NCI-H2227 (cell line): ENCODE measurements at regions not wholly inside any gene's neighbourhood (a gene's known extent, or its start where the extent isn't known, plus 50 kb on each side); places are given as distances from the start of the nearest gene placed in this dataset.
A peak's percentile ranks its signal among the peaks of the same experiment; 100 is the strongest.

Experiments
- DNase-seq: peaks from one replicate; lab custom pipeline; 2025; ENCODE audit not compliant: unreplicated experiment; lab: John Stamatoyannopoulos, UW

DNA sequence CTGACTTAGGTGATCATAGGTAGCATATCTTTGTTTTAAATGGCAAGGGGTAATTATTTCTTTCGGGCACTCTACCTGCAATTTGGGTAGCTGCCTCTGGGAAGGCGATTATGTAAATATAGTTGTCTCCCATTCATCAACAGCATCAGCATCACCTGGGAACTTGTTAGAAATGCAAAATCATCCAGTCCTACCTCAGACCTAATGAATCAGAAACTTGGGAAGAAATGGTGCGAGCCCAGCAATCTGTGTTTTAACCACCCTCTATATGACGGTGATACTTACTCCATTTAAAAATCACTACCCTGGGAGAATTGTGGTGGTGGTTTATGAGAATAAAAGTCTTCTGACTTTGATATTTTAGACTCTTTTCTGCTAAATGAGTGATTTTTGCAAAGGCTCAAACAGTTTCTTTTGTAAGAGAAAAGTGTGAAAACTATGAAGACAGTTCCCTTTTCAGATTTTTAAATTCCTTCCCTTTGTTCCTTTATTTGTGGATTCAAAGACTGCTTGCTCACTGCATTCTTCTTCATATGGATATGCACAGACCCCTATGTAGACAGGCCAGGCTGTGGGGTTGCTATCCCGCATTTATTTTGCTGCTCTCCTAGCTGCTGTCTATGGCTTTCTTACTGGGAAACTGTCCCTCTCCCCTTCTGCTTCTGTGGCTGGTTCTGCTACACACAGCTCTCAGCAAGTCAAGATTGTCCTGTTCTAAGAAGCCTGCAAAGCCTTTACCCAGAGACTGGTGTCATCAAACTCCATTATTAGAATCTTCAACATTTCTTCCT is 365.3 kb downstream of the RNF144B start:
- DNase-seq = no peak

DNA sequence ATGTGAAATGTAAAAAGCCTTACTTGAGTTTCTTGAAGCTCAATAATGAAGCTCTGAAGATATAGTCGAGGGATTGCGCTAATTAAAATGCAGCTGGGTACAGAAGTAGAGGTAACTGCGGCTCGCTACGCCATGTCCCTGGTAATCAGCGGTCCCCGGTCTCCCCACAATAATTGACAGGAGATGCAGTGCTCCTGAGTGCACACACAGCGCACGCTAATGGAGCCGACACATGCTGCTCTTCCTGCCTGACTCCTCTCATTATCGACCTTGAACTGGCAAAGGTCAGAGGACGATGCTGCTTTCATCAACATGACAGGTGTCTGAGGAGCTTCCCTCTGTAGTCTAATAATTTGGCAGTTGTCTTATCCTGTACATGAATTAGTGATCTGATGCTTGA is 365.9 kb downstream of the RNF144B start:
- DNase-seq = peak; percentile 4

DNA sequence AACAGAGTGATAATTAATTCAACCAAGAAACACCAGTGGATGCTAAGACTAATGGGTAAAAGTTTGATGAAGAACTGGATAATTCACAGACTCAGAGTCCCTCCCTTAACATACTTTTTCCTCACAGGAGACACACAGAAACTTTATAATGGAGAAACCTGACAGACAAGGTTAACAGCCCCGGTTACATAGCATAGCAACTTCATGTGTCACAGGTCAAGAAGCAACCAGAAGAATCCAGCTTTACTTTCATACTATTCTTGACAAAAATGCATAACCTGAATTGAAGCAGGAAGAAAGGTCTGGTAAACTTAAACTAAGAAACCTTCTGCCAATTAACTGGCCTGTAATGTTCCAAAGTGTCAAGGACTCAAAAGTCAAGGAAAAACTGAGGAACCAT is 375.9 kb downstream of the RNF144B start:
- no peak for DNase-seq

DNA sequence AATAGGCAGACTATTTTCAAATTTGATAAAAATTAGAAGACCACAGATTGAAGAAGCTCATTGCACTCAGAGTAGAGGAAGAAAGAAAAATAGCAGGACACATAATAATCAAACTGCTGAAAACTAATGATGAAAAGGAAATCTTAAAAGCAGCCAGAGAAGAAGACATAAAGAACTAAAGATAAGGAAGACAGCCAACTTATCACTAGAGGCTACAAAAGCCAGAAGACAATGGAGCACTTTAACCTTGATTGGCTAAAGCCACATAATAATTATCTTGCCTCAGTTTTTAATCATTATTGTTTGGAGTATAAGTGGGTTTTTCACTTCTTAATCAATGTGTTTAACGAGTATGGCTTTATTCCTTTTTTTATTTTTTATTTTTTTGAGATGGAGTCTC is 397.6 kb downstream of the RNF144B start:
- no peak for DNase-seq

DNA sequence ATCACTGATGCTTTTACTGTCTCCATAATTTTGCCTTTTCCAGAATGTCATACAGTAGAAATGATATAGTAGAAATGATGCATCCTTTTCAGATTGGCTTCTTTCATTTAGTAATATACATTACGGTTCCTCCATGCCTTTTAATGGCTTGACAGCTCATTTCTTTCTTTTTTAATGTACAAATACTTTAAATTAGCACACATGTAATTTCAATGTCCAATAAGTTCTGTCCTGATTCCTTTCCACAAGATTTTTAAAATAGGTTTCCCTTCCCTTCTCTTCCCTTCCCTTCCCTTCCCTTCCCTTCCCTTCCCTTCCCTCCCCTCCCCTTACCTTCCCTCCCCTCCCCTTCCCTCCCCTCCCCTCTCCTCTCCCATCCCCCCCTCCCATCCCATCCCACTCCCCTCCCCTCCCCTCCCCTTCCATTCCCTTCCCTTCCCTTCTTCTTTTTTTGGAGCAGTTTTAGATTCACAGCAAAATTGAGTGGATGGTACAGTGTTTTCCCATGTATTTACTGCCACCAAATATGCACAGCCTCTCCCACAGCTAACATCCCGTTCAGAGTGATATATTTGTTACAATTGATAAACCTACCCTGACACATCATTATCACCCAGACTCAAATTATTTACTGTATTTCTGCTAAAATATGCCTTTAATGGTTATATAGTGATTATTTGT is 398.8 kb downstream of the RNF144B start:
- no peak for DNase-seq

DNA sequence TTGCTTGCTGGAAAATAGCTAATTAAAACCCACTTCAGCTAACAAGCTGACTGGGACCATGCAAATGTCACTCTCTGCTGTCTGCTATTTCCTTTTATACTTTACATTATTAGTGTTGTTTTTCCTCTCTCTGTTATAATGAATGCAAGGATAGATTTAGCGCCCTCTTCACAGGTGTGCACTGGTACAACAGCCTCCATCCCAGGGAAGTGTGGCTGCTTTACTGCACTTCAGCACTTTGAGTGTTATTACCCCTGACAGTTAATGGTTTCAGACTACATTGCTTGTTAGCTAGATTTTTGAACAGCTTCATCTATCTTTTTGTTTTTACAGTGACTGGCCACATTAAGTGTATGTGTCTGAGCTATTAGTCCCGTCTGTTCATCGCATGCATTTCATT is 405.7 kb downstream of the RNF144B start:
- DNase-seq = no peak

DNA sequence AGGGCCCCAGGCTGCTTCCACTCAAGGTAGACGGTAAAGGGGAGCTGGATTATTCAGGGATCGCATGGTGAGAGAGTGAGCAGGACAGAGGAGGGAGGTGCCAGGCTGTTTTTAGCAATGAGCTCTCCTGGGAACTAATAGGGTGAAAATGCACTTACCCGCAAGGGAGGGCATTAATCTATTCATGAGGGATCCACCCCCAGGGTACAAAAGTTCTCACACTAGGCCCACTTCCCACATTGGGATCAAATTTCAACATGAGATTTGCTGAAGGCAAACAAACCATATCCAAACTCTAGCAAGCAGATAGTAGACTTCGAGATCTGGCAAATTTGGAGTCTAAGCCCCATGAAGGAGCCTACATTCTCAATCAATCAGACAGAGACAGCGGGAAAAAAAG is 408.6 kb downstream of the RNF144B start:
- DNase-seq = no peak

DNA sequence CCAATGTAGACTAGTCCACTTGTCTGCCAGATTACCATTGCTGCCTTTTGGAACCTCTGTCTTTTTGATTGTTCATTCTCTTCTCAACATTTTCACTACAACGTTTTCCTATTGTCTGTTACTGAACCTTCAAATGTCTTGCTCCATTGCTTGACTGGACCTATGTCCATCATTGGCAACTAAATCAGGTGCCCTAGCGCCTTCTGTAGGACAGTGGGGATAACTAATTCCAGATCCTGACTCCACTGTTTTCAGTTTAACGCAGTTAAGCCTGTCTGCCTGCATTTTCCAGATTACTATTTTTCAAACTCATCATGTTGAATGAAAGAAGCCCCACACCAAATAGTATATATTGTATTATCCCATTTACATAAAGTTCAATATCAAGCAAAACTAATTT is 433.6 kb downstream of the RNF144B start:
- DNase-seq = no peak

DNA sequence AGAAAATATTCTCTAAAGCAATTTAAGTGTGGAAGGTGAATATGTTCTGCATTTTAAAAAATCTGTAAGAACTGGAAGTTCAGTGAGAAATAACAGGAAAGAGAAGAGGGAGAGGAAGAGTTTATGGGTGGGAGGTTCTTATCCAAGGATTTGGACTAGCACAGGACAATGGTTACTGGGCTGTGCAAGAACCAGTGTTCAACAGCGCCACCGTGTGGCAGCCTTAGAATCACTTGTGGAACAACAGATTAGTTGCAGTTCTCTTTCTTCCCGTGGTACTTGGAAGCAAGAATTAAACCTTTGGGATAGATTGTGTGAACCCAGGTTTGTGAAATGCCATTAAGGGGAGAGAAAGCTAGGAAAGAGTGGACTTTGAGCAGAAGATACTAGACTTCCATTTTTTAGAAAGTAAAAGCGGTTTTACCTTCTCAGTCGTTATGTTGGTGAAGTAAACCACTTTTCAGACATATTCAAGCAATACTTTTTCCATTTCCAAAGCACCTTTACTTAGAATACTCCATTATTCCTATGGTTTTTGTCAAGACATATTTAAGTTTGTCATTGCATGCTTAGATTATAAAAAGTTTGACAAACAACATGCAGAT is 436.7 kb downstream of the RNF144B start:
- DNase-seq = peak; percentile 33

DNA sequence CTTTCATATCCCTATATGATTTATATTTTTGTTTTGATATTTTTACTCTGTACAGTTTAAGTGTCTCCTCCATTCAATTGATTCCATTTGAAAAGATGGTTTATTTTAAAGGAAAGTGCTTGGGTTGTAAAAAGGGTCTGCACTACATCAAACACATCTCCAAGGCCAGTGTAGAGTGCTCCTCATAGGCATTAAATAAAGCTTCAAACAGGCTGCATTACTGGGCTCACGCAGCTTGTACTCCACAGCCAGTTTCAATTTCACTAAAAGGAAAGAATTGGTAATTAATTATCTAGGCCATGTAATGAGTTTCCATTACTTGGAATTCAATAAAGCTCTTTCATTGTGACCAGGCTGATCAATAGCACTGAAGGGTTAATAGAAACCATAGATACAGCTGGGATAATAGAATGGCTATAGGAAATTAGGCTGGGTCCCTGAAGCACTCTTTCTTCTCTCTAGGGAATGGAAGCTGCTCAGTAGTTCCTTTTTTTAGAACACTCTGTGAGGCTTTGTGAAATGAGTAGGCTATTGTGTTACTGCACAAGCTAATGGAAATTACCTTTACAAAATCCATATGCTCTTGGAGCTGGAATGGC is 442.2 kb downstream of the RNF144B start:
- DNase-seq = no peak

DNA sequence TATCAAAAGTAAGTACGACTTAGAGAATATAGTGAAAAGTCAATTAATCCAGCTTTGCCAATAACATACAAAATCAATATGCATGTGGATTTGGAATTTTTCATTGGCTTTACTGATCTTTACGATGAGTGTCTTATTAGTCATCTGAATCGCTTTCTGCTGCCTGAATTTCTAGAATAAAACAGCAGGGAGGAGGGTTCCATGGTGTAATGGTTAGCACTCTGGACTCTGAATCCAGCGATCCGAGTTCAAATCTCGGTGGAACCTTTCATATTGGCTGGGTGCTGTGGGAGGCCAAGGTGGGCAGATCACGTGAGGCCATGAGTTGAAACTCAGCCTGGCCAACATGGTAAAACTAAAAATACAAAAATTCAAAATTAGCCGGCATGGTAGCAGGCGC is 448.8 kb downstream of the RNF144B start:
- no peak for DNase-seq

DNA sequence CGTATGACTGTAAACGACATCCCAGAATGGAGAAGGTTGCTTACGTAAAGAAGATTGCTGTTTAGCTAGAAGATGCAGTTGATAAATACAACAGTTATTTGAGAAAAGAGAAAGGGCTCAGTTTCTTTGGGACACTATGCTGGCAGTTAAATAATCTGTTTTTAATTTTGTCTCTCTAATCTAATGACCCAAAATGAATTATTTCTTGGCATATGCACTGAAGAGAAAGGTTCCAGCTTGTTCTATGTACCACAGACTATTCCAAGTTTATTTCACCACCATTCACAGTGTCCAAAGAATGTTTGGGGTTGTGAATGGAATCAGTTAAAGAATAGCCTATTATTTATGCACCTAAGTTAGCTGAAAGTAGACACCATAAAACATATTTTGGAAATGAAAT is 449.9 kb downstream of the RNF144B start:
- no peak for DNase-seq

DNA sequence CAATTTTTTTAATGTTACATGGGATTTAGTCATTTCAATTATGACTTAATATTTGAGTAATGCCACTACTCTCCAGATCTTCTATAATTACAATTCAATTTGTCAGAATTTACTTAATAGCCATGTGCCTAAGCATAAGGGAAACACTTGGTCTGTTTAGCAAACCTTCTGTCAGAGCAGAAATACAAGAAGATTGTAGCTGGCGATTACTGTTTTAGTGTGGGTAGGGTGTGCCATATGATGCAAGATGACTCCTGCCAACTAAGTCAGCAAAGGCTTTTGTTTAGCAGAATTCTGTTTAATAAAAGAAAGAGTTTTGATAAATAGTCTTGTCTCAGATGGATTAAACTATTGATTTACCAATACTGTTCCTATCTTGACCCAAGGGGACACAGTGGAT is 455.4 kb downstream of the RNF144B start:
- no peak for DNase-seq

DNA sequence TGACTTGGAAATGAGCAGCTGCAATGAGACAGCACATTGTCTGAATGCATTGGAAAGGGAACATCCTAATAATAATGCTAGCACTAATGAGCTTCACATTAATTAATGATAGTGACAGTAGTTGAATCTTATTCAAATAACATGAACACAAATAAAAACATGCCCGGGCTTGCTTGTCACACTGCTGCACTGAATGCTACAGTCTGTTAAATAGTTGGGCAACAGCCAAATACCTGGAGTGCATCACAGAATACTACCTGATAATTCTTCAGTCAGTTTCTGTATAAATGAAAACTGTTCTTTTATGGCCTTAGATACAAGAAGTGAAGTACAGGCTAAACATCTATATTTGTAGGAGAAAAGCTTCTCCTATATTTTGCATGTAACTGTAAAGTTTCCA is 458.7 kb downstream of the RNF144B start:
- no peak for DNase-seq

DNA sequence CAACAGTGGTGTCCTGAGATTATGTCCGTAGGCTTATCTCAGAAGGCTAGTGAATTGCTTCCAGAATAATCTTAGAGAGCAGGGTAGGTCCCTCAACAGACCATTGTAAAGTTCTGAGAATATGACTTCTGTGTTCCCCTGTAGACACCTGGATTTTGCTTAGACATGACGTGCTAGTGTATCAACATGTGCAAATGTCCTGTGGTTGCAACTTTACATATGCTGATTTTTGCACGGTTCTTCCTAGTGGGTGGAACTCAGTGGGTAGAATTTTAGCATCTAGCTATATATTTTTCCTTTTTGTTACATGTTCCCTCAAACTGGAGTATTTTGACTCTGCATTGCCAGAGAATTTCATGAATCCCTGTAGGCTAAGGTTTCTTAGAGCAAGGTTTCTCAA is 459.2 kb downstream of the RNF144B start:
- no peak for DNase-seq

DNA sequence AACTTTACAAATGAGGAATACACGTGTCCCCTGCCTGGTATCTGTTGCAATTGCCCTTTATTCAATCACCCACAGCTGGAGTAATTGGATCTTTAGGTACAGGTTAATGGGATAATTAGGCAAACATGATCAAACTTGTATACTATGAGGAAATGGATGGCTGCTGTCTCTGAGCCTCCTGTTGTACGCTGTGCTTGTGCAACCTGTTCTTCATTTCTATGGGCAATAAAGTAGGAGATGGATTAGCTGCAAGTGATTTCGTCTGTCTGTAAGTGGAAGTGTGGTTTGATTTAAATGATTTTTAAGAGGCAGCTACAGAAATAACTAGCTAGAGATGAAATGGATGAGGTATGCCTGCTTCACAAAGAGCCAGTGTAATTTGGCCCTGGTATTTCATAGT is 474.1 kb downstream of the RNF144B start:
- DNase-seq = no peak

DNA sequence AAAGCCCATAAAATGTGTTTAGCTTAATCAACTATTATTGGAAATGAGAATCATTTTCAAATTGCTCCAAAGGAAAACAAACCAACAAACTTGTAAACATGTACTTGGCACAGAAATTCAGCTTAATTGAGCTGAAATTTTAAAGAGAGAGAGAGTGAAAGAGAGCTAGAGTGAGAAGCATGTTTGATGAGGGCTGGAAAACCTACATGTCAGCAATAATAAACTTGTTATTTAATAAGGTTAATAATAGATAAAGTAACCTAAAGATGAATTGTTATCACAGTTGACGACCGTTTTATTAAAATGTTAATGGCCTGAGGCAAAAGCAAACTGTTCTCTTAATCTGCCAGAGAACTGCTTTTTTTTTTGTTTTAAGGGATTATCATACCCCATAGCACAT is 496.1 kb downstream of the RNF144B start:
- no peak for DNase-seq

DNA sequence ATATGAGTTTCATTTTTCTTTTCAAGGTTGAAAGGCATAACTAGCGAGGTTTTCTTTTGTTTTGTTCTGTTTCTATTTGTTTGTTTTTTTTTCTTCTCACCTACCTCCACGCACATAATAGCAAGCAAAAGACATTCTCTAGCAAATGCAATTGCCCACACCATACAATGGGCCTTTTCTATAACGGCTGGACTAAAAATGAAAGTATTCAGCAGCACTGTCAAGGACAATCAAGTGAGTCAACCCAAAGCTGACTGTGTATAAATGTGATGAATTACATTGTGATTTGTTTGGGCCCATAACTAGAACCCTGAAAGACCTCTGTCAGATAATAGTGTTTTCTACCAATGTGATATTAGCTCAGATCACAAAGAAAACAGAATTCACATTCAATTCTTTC is 496.7 kb downstream of the RNF144B start:
- no peak for DNase-seq

DNA sequence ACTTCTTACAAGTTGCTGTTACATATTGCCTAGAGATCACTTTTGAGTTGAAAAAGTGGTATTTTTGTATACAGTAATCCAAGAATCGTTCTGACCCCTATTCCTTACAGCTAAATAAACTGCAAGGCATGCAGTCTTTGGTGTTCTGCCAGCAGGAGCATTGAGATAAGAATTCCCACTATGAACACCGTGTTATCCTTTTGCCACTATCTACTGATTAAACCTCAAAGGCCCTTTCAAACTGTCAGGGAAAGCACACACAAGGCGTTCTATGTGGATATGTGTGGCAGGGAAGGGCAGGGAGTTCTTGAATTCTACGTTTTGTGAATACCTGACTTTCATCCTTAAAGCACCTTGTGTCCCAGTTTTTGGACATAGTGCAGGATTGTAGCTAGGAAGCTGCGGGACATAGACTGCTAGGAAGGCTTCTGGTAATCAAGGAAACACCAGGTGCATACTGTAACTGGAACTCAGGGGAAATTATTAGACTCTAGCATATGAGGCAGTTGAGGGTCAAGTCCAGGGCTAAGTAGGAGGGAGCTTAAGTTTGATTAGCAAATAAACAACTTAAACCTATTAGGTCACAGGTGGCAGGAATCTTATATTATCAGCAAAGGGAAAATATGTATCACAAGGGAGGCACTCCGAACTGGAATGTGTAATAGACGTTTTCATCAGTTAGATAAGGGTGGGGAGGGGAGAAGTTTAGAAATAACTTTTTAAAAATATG is 506.6 kb downstream of the RNF144B start:
- DNase-seq = no peak

DNA sequence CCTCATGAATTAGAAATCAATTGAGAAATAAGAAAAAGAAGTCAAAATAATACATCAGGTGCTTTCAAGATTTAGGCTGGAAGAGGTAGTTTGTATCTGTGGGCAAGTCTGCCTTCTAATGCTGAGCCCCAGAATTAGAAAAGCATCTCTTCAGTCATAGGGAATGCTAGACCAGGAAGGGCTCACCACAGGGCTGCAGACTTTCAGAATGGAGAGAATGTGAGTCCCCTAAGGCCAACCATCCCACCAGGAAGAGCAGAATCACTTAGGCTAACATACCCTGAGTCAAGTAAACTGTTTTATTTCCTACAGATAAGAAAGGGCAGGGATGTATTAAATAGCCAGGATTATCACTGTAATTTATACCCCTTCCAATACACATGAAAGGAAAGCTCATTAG is 510.2 kb downstream of the RNF144B start:
- DNase-seq = no peak

DNA sequence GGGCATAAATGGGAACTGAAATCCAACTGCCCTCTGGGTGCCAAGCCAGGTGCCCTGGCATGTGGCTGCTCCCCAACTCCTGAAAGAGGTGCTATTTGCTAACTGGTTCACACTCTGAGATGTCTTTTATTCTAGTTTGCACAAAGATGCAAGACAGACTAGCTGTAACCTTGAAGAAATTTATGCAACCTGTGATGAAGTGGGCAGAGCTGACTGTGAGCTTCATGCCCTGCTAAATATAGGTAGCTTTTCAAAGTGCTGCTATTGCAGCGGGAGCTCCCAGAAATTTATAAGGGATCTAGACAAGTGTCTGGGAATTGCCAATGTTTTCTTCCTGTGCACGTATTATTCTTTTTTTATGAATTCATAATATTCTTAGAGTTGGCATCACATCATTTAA is 517.5 kb downstream of the RNF144B start:
- no peak for DNase-seq
